ENCODE measurements at regions not wholly inside any gene's neighbourhood (a gene's known extent, or its start where the extent isn't known, plus 50 kb on each side); places are given as distances from the start of the nearest gene placed in this dataset.
"Not testable (repeated sequence)": the region's sequence is repeated elsewhere in the genome, so short reads cannot be mapped to it uniquely, and the experiment has no call there.

DNA sequence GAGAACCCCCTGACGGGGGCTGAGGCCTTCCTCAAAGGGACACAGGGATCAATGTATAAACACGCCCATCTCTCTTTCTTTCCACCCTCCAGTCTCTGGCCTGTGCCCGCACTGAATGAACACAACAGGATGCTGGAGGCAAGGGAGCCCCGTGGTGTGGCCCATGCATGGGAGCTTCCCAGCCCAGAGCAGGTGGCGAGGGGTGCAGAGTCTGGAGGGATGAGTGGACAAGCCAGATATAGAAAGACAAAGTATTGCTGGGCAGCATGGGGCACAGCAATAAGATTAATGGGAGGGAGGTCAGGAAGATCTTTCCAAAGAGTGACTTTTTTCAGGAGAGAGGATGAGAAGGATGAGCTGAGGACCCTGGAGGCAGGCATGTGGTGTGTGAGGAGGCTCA lies 103.7 kb downstream of the C5orf15 start:
- no peak overlapping the region for H3K4me3 ChIP-seq (ENCODE audit: low read depth, low read length)
- no peak for TF ChIP-seq CTCF (IDR thresholded peaks at IDR 0.05; ENCODE audit: insufficient read depth, low read length, missing control alignments)
- no peak for DNase-seq (ENCODE audit: low read depth, low spot score)
- ChIA-PET POLR2A (no interaction called here), CTCF (no interaction called here)

DNA sequence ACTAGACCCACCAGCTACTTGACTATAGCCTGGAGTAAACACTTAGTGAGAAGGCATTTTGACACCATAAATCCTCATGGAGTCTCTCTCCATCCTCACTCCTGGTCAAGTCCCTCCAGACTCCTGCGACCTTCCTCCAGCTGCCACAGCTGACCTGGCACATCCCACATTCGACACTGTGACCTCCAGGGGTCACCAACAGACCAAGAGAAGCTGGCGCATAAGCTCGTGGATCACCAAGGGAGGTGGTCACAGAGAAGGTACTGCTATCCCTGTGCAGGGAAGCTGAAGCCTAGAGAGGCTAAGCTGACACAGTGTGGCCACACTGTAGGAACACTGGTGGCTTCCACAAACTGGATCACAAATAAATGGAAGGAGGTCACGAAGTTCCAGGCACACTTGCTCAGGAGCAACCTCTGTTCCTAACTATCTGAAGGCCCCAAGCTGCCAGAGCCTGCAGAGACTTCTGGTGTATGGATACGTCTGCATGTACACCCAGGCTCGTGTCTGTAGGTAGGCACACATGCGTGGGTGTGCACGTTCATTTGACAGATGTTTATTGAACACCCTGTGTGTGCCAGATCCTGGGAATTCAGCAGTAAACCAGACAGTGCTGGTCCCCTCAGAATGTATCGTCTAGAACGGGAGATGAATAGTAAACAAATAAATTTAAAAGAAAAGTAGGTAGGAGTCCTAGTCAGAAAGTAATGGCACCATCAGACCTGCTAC lies 104.4 kb downstream of the C5orf15 start:
- POLR2A ChIA-PET = no interaction called here

GRCh38 chr5:133861161-133861737 lies 107.2 kb downstream of the C5orf15 start:
- ChIA-PET CTCF (interaction anchor here (1.0 to 2.8 kb wide), 2 partner anchors 8 to 10 kb away, joined by 3 to 13 read pairs; no protein-coding TSS in a partner anchor), POLR2A (no interaction called here)
- TF ChIP-seq CTCF (IDR thresholded peaks at IDR 0.05; ENCODE audit: insufficient read depth, low read length, missing control alignments) = no peak
- DNase-seq (ENCODE audit: low read depth, low spot score) = no peak
- no peak overlapping the region for H3K4me3 ChIP-seq (ENCODE audit: low read depth, low read length)

More for the DNA sequence above, 104.4 kb downstream of the C5orf15 start:
- CTCF ChIA-PET = no interaction called here
- no peak for DNase-seq (ENCODE audit: low read depth, low spot score)
- TF ChIP-seq CTCF (IDR thresholded peaks at IDR 0.05; ENCODE audit: insufficient read depth, low read length, missing control alignments) = no peak
- H3K4me3 ChIP-seq (ENCODE audit: low read depth, low read length) = no peak overlapping the region

DNA sequence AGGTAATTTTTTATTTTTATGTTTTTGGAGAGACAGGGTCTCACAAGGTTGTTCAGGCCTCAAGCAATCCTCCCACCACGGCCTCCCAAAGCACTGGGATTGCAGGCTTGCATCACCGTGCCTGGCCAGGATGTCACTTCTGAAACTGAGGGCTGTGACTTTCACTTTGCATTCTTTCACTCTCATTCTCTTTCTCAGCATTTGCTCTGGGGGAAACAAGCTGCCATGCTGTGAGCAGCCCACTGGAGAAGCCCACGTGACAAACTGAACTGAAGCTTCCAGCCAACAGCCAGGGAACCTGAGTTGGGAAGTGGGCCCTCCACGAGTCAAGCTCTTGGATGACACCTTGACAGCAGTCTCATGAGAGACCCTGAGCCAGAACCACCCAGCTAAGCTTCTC lies 109.4 kb downstream of the C5orf15 start:
- ChIA-PET CTCF (interaction anchor here (2.8 kb wide), 1 partner anchor 10 kb away, joined by 13 read pairs; no protein-coding TSS in a partner anchor), POLR2A (no interaction called here)
- TF ChIP-seq CTCF (IDR thresholded peaks at IDR 0.05; ENCODE audit: insufficient read depth, low read length, missing control alignments) = no peak
- no peak overlapping the region for H3K4me3 ChIP-seq (ENCODE audit: low read depth, low read length)
- no peak for DNase-seq (ENCODE audit: low read depth, low spot score)

GRCh38 chr5:133857595-133858313 lies 110.7 kb downstream of the C5orf15 start:
- DNase-seq (ENCODE audit: low read depth, low spot score); CTCF ChIA-PET; H3K4me3 ChIP-seq (ENCODE audit: low read depth, low read length); POLR2A ChIA-PET: not testable (repeated sequence)

- no peak for DNase-seq (ENCODE audit: low read depth, low spot score)
- no peak overlapping the region for H3K4me3 ChIP-seq (ENCODE audit: low read depth, low read length)
- TF ChIP-seq CTCF (IDR thresholded peaks at IDR 0.05; ENCODE audit: insufficient read depth, low read length, missing control alignments) = no peak
- CTCF ChIA-PET = no interaction called here
- POLR2A ChIA-PET = no interaction called here
Measured at GRCh38 chr5:133854554-133854953, 113.9 kb downstream of the C5orf15 start.
